ENCODE measurements at regions not wholly inside any gene's neighbourhood (a gene's known extent, or its start where the extent isn't known, plus 50 kb on each side); places are given as distances from the start of the nearest gene placed in this dataset.
A peak's percentile ranks its signal among the peaks of the same experiment; 100 is the strongest.

- no peak overlapping the region for H3K4me3 ChIP-seq (ENCODE audit: low read depth, poor library complexity, severe bottlenecking)
- intact Hi-C loops (cut with DNase I; ENCODE audit: low total_unique reads), result no loop called here
- TF ChIP-seq CTCF (IDR thresholded peaks at IDR 0.05) (no peak), POLR2A (IDR thresholded peaks at IDR 0.05) (no peak)
- peak in 1 of 2 donors; percentile 63 for DNase-seq (ENCODE audit: low spot score in 2 of 2)
- 60 to 69% methylated on average over 5 of the region's 5 CpGs for WGBS, 2 donors
Observed at GRCh38 chr11:134485316-134485715, 73.3 kb upstream of the B3GAT1 start.

GRCh38 chr11:134483857-134484256, 71.8 kb upstream of the B3GAT1 start:
- no peak for TF ChIP-seq POLR2A (IDR thresholded peaks at IDR 0.05)
- no peak for TF ChIP-seq CTCF (IDR thresholded peaks at IDR 0.05)
- DNase-seq (ENCODE audit: low spot score in 2 of 2), result no peak
- WGBS, 2 donors, result 62 to 72% methylated on average over 4 of the region's 4 CpGs
- H3K4me3 ChIP-seq (ENCODE audit: low read depth, poor library complexity, severe bottlenecking), result no peak overlapping the region
- intact Hi-C loops (cut with DNase I; ENCODE audit: low total_unique reads), result no loop called here

GRCh38 chr11:134483291-134483690, 71.2 kb upstream of the B3GAT1 start:
- peak in 1 of 2 donors; percentile 77 for DNase-seq (ENCODE audit: low spot score in 2 of 2)
- no peak for TF ChIP-seq POLR2A (IDR thresholded peaks at IDR 0.05)
- no peak for TF ChIP-seq CTCF (IDR thresholded peaks at IDR 0.05)
- no peak overlapping the region for H3K4me3 ChIP-seq (ENCODE audit: low read depth, poor library complexity, severe bottlenecking)
- intact Hi-C loops (cut with DNase I; ENCODE audit: low total_unique reads), result no loop called here
- 86 to 91% methylated on average over 13 to 14 of the region's 14 CpGs for WGBS, 2 donors

GRCh38 chr11:134482865-134483264, 70.8 kb upstream of the B3GAT1 start:
- intact Hi-C loops (cut with DNase I; ENCODE audit: low total_unique reads), result no loop called here
- 54 to 63% methylated on average over 2 of the region's 2 CpGs for WGBS, 2 donors
- DNase-seq (ENCODE audit: low spot score in 2 of 2), result peak in 1 of 2 donors; percentile 56
- TF ChIP-seq POLR2A (IDR thresholded peaks at IDR 0.05) (no peak), CTCF (IDR thresholded peaks at IDR 0.05) (no peak)
- no peak overlapping the region for H3K4me3 ChIP-seq (ENCODE audit: low read depth, poor library complexity, severe bottlenecking)

- no peak for TF ChIP-seq POLR2A (IDR thresholded peaks at IDR 0.05)
- TF ChIP-seq CTCF (IDR thresholded peaks at IDR 0.05), result no peak
- intact Hi-C loops (cut with DNase I; ENCODE audit: low total_unique reads), result no loop called here
- 59 to 60% methylated on average over 4 of the region's 4 CpGs for WGBS, 2 donors
- no peak overlapping the region for H3K4me3 ChIP-seq (ENCODE audit: low read depth, poor library complexity, severe bottlenecking)
- DNase-seq (ENCODE audit: low spot score in 2 of 2), result peak in 1 of 2 donors; percentile 59
Observed at GRCh38 chr11:134481933-134482527, 70.0 kb upstream of the B3GAT1 start.

- 83 to 84% methylated on average over 3 of the region's 3 CpGs for WGBS, 2 donors
- DNase-seq (ENCODE audit: low spot score in 2 of 2), result no peak
- no peak overlapping the region for H3K4me3 ChIP-seq (ENCODE audit: low read depth, poor library complexity, severe bottlenecking)
- intact Hi-C loops (cut with DNase I; ENCODE audit: low total_unique reads), result no loop called here
- TF ChIP-seq CTCF (IDR thresholded peaks at IDR 0.05) (no peak), POLR2A (IDR thresholded peaks at IDR 0.05) (no peak)
Observed at GRCh38 chr11:134481135-134481534, 69.1 kb upstream of the B3GAT1 start.

Data from lower leg skin (tissue), 4 donors.